Activated CD8-positive, alpha-beta memory T cell treated with anti-CD3 and anti-CD28 coated beads, Interleukin-2, amount 50 U/mL, for 24 hours (primary cell): ENCODE measurements at regions not wholly inside any gene's neighbourhood (a gene's known extent, or its start where the extent isn't known, plus 50 kb on each side); places are given as distances from the start of the nearest gene placed in this dataset.

ENCODE experiments used
- DNase-seq: peaks from one replicate; pipeline ENCODE4 v3.0.0-alpha.2; 2020; ENCODE audit errors: extremely low read depth

- no peak for DNase-seq
Measured at GRCh38 chr11:15905366-15906104, 450.8 kb downstream of the SOX6 start.

GRCh38 chr11:15906481-15907035 lies 449.8 kb downstream of the SOX6 start:
- no peak for DNase-seq

GRCh38 chr11:15907806-15908205 lies 448.5 kb downstream of the SOX6 start:
- no peak for DNase-seq

GRCh38 chr11:15909937-15910598 lies 446.3 kb downstream of the SOX6 start:
- DNase-seq, result no peak

GRCh38 chr11:15910761-15911160 lies 445.6 kb downstream of the SOX6 start:
- DNase-seq, result no peak

- no peak for DNase-seq
Measured at GRCh38 chr11:15911377-15912044, 444.8 kb downstream of the SOX6 start.

- no peak for DNase-seq
Measured at GRCh38 chr11:15912291-15912690, 444.1 kb downstream of the SOX6 start.

- no peak for DNase-seq
Measured at GRCh38 chr11:15912825-15913224, 443.5 kb downstream of the SOX6 start.

- DNase-seq, result no peak
Measured at GRCh38 chr11:15913261-15913660, 443.1 kb downstream of the SOX6 start.
